ENCODE measurements at regions not wholly inside any gene's neighbourhood (a gene's known extent, or its start where the extent isn't known, plus 50 kb on each side); places are given as distances from the start of the nearest gene placed in this dataset.
A peak's percentile ranks its signal among the peaks of the same experiment; 100 is the strongest.
"Not testable (repeated sequence)": the region's sequence is repeated elsewhere in the genome, so short reads cannot be mapped to it uniquely, and the experiment has no call there.

DNA sequence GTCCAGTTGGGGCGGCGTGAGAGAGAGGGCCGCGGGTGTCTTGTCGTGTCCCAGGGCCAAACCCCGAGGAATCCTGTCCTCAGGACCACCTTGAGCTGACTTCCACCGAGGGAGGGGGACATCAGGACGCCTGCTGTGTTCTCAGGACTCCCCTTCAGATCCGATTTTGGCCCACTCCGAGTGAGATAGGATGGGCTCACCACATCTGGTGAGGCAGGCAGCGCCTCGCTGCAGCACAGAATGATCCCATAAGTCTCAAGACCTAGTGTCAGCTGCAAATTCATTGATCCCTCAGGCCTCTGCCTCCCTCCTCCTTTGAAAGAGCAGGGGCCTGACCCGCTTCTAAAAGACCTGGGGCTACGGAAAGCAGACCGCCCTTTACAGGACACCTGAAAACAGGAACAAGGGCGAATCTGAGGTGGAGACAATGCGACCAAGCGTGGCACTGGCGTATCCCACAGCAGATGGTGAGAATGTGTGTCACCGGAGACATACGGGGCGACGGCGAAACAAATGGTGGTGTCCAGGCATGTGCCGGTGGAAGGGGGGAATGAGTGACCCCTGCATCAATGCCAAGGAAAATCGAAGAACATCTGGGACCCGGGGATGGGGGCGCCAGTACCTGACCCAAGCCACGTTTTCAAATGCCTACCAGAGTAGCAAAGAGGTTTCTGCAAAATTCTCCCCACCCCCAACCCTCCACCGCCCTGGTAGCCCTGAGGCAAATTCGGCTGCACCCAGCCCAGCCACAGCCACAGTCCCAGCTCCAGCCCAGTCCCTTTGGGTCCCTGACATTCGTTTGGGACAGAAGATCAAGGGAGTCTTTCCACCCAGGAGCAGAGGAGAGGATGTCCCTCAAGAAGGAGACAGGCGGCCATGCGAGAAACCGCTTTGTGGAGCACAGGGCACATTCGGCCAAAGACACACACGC is 162.1 kb upstream of the ZNF337 start:
- no peaks in the 10 kb centered on the region for H3K36me3 ChIP-seq
- H3K4me1 ChIP-seq = peaks cover 56% of the 10 kb centered on the region
- no peak overlapping the region for H3K27ac ChIP-seq
- H3K27me3 ChIP-seq = peaks cover 62% of the 10 kb centered on the region
- peaks cover 34% of the 10 kb centered on the region for H4K20me1 ChIP-seq
- no peak overlapping the region for H3K9ac ChIP-seq
- H3K9me3 ChIP-seq = no peaks in the 10 kb centered on the region
- H3K4me3 ChIP-seq = peak overlapping the region; percentile 54
- no peak for TF ChIP-seq Cebpa-rat (IDR thresholded peaks at IDR 0.05)
- H3K4me2 ChIP-seq = peak overlapping the region; percentile 73

DNA sequence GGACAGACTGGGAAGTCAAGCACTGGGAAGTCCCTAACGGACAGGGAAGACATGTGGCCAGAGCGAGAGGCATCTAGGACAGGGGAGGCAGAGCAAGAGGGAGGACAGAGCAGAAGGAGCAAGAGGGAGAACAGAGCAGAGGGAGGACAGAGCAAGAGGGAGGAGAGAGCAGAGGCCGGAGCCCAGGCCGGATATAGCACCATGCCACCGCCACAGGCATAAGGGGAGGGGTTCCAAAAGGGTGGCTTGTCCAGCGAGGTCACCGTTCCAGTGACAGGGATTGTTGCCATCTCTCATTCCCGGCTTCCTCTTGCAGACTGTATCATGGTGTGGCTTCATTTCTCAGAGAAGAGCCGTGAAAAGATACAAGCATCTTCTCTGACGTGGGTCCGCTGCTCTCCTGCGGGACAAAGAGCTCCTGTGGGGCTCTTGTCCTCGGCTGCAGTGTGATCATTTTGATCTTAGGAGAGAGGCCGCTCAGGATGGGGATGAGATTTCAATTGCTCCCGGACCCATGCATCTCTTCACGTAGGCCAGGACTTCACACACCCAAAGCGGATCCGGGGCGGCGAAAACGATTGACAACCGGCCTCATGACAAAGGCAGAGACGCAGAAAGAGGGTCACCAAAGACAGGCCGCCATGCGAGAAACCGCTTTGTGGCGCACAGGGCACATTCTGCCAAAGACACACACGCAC is 160.6 kb upstream of the ZNF337 start:
- peaks cover 24% of the 10 kb centered on the region for H4K20me1 ChIP-seq
- H3K9me3 ChIP-seq, H3K27ac ChIP-seq, H3K4me3 ChIP-seq, H3K4me2 ChIP-seq, H3K36me3 ChIP-seq, H3K9ac ChIP-seq: not testable (repeated sequence)
- peaks cover 47% of the 10 kb centered on the region for H3K27me3 ChIP-seq
- peaks cover 48% of the 10 kb centered on the region for H3K4me1 ChIP-seq

DNA sequence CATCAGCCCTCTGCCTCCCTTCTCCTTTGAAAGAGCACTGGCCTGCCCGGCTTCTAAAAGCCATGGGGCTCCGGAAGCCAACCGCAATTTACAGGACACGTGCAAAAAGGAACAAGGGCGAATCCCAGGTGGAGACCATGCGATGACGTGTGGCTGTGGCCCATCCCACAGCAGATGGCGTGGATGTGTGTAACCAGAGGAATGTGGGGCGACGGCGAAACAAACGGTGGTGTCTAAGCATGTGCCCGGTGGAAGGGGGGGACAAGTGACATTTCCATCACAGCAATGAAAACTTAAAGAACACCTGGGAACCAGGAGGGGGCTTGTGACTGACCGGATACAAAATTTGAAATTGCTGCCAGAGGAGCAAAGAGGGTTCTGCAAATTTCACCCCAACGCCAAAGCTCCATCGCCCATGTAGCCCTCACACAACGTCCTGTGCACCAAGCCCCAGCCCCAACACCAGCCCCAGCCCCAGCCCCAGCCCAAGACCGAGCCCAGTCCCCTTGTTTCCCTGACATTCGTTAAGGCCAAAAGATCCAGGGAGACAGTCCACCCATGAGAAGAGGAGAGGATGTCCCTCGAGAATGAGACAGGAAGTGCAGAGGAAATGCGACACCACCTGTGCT is 159.7 kb upstream of the ZNF337 start:
- no peak overlapping the region for H3K9ac ChIP-seq
- H3K27me3 ChIP-seq = peaks cover 40% of the 10 kb centered on the region
- peaks cover 19% of the 10 kb centered on the region for H4K20me1 ChIP-seq
- peaks cover 40% of the 10 kb centered on the region for H3K4me1 ChIP-seq
- TF ChIP-seq Cebpa-rat (IDR thresholded peaks at IDR 0.05) = no peak
- no peaks in the 10 kb centered on the region for H3K9me3 ChIP-seq
- no peak overlapping the region for H3K27ac ChIP-seq
- no peak overlapping the region for H3K4me2 ChIP-seq
- no peaks in the 10 kb centered on the region for H3K36me3 ChIP-seq
- H3K4me3 ChIP-seq = no peak overlapping the region

DNA sequence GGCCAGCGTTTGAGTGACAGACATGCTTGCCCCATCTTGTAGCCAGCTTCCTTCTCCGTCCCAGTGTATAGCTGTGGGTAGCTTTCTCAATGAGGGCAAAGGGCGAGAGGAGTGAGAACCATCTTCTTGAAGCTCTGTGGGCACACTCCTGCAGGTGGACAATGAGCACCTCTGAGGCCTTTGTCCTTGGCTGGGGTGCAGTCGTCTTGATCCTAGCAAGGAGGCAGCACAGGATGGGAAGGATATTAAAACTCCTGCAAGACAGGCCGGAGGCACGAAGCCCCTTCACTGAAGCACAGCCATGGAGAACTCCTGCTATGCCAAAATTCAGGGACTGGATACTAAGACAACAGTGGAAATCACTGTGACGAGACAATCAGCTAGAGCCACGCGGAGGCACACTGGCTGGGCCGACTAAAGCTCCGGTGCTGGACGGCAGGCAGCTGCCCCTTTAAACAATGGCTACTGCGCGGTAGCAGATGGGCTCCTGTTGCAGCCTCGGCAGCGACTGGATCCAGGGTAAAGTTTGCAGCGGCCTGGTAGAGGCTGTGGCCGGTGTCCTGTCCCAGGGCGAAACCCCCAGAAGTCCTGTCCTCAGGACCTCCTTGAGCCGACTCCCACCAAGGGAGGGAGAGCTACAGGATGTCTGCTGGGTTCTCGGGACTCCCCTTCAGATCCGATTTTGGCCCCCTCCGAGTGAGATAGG is 159.0 kb upstream of the ZNF337 start:
- not testable (repeated sequence) for H3K27ac ChIP-seq, H3K9me3 ChIP-seq

DNA sequence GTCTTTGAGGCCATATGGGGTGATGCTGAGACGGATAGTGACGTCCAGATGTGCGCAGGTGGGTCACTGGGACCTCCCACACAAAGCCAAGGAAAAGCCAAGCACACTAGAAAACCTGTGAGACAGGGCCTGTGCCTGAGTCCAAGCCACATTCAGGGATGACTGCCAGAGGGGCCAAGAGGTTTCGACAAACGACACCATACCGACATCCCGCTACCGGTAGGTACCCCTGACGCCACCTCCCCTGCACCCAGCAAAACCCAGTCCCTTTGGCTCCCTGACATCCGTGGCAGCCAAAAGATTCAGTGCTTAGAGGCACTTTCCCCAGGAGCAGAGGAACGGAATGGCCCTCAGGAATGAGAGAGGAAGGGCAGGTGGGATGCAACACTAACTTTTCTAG is 158.0 kb upstream of the ZNF337 start:
- not testable (repeated sequence) for H3K36me3 ChIP-seq, H3K9ac ChIP-seq, H3K4me3 ChIP-seq, H4K20me1 ChIP-seq, H3K27ac ChIP-seq, H3K9me3 ChIP-seq
- 0 out of 2 replicates have a peak overlapping the region, but pooled peaks have one; percentile 69 for H3K4me2 ChIP-seq
- H3K27me3 ChIP-seq = peaks cover 22% of the 10 kb centered on the region
- H3K4me1 ChIP-seq = peaks cover 23% of the 10 kb centered on the region

More for the DNA sequence above, 159.0 kb upstream of the ZNF337 start:
- H4K20me1 ChIP-seq = peaks cover 13% of the 10 kb centered on the region
- H3K9ac ChIP-seq, H3K4me3 ChIP-seq, H3K4me2 ChIP-seq, H3K36me3 ChIP-seq: not testable (repeated sequence)
- H3K4me1 ChIP-seq = peaks cover 32% of the 10 kb centered on the region
- H3K27me3 ChIP-seq = peaks cover 32% of the 10 kb centered on the region

DNA sequence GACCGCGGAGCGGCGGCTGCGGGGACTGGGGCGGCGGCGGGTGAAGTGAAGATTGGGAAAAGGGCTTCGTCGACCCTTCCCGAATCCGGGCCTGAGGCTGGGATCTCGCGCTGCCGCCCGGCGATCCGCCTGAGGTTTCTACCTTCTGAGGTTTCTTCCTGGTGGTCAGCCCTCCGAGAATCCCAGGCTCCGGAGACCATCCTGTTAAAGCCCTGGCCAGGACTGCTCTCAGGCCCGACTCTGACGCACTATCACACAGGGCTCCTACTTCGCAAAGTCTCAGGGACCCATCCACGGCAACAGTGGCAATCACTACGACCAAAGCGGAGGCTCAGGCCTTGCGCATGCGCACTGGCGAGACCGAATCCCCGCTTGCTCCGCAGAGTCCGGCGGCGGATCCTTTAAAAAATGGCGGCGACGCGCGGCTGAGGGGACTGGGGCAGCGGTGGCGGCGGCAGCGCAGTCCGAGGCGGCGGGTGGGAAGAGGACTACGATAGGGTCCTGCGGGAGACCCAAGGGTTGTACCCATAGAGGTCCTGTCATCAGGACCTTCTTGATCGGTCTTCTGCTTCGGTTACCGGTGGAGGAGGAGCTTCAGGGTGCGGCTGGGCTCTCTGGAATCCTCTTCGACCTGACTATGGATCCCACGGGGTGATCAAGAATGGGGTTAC is 157.2 kb upstream of the ZNF337 start:
- peak overlapping the region; percentile 38; the same call in 1 of the 2 replicates for H3K27ac ChIP-seq
- not testable (repeated sequence) for H3K9me3 ChIP-seq, H4K20me1 ChIP-seq, H3K36me3 ChIP-seq
- peak overlapping the region; percentile 57 for H3K9ac ChIP-seq
- H3K4me2 ChIP-seq = peak overlapping the region; percentile 69
- H3K27me3 ChIP-seq = peaks cover 14% of the 10 kb centered on the region
- peaks cover 15% of the 10 kb centered on the region for H3K4me1 ChIP-seq
- peak overlapping the region; percentile 67 for H3K4me3 ChIP-seq

DNA sequence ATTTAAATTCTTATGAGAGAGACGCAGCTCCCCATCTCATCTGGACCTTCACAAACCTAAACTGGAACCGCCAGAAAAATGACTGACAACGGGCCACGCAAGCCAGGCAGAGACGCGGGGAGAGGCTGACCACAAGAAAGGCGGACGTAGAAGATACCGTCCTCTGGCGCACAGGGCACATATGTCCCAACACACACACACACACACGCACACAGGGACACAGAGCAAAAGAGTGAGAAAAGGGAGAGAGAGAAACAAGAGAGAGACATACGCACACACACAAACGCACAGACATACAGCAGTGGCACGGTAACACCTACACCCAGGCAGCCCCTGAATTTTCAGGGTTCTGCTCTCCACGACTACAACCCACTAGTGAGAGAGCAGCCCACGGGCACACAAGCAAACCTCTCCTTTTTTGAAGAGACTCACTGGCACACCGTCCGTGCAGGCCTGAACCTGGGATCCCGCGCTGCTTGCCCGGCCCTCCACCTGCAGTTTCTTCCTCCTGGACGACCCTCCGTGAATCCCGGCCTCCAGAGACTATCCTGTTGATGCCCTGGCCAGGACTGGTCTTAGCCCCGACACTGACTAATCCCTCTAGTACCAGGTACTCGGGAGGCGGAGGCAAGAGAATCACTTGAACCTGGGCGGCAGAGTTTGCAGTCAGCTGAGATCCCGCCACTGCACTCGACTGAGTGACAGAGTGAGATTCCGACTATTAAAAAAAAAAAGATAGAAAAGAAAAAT is 156.5 kb upstream of the ZNF337 start:
- not testable (repeated sequence) for H3K36me3 ChIP-seq, H3K4me1 ChIP-seq, H3K27ac ChIP-seq, H3K9me3 ChIP-seq, H4K20me1 ChIP-seq, H3K27me3 ChIP-seq
- H3K9ac ChIP-seq = peak overlapping the region; percentile 57; the same call in 1 of the 2 replicates
- peak overlapping the region; percentile 69 for H3K4me2 ChIP-seq
- H3K4me3 ChIP-seq = peak overlapping the region; percentile 67

DNA sequence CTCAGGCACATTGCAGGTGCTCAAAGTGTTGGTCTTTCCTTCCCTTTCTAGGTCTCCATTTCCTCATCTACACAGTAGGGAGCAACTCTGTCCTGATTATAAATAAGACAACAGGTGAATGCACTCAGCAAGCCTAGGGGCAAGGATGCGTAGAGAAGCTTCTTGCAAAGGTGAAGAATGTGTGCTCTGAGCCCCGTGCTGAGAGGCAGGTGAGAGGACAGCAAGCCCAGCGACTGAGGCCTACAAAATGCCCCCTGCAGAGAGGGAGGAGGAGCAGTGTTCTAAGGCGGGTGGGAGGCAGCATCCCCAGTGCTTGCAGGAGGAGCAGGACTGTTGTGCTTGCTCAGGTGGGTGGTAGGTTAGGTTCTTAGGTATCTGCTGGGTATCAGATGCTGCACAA is 153.5 kb upstream of the ZNF337 start:
- H3K9me3 ChIP-seq, H3K4me3 ChIP-seq, H3K27ac ChIP-seq, H3K9ac ChIP-seq, H4K20me1 ChIP-seq, H3K36me3 ChIP-seq, H3K4me2 ChIP-seq, H3K4me1 ChIP-seq, H3K27me3 ChIP-seq: not testable (repeated sequence)

DNA sequence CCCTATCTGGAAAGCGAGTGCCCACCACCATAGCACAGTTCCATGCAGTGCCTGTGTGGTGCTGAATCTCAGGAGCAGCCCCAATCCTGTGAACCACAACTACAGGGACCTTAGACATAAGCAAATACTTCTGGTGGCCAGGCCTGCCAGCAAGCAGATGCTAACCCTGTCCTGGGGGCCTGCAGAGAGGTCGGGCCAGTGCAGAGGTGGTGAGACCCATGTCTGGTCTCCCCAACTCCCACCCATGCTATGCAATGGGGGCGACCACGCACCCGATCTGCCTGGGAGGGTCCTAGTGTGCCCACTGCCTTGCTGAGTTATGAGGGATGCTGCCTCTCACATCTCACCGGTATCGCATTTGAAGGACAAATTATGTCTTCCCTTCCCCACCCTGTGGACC is 151.6 kb upstream of the ZNF337 start:
- no peaks in the 10 kb centered on the region for H3K36me3 ChIP-seq
- no peaks in the 10 kb centered on the region for H4K20me1 ChIP-seq
- H3K9ac ChIP-seq = no peak overlapping the region
- no peak for TF ChIP-seq Cebpa-rat (IDR thresholded peaks at IDR 0.05)
- no peak overlapping the region for H3K4me3 ChIP-seq
- no peak overlapping the region for H3K4me2 ChIP-seq
- H3K4me1 ChIP-seq = 0 out of 2 replicates have a peak, but pooled peaks cover 4% of the 10 kb centered on the region
- H3K27ac ChIP-seq = no peak overlapping the region
- H3K27me3 ChIP-seq = no peaks in the 10 kb centered on the region
- H3K9me3 ChIP-seq = no peaks in the 10 kb centered on the region

DNA sequence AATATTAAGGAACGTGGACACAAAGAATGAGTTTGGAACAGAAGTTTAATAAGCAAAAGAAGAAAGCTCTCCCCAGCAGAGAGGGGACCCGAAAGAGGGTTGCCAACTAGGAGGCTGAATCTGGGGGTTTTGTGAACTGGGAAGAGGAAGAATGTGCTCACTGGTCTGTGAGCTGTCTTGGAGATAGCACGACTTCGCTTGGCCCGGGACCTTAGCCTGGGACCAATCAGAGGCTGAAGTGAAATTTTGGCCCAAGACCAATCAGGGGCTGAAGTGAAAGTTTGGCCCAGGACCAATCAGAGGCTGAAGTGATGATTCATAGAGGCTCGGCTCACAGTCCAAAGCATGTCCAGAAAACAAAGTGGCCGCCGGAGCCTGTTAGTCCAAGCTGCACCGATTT is 148.0 kb upstream of the ZNF337 start:
- not testable (repeated sequence) for H3K9ac ChIP-seq, H4K20me1 ChIP-seq, H3K36me3 ChIP-seq

DNA sequence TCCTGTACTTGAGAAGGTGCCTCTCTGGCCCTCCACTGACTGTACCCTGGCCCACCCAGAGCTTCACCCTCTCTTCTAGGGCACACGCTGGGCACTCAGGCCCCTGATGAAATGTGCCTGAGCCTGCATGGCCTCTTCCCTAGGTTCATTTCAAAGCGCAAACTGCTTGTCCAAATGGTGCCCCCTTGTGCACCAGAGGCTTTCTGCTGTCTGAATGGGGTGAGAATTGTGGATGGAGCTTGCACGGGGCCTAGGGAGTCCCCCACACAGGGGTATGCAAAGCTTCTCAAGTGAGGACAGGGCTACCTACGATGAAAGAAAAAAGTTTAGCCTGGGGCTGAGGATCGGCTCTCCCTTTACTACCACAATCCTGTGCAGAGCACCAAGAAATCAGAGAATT is 116.9 kb upstream of the ZNF337 start:
- H3K9ac ChIP-seq, H3K4me3 ChIP-seq, H3K9me3 ChIP-seq, H3K4me1 ChIP-seq, H3K4me2 ChIP-seq, H3K27me3 ChIP-seq, H4K20me1 ChIP-seq, H3K27ac ChIP-seq, H3K36me3 ChIP-seq: not testable (repeated sequence)

More for the DNA sequence above, 148.0 kb upstream of the ZNF337 start:
- not testable (repeated sequence) for H3K4me3 ChIP-seq, H3K27ac ChIP-seq, H3K4me2 ChIP-seq, H3K9me3 ChIP-seq, H3K27me3 ChIP-seq, H3K4me1 ChIP-seq

DNA sequence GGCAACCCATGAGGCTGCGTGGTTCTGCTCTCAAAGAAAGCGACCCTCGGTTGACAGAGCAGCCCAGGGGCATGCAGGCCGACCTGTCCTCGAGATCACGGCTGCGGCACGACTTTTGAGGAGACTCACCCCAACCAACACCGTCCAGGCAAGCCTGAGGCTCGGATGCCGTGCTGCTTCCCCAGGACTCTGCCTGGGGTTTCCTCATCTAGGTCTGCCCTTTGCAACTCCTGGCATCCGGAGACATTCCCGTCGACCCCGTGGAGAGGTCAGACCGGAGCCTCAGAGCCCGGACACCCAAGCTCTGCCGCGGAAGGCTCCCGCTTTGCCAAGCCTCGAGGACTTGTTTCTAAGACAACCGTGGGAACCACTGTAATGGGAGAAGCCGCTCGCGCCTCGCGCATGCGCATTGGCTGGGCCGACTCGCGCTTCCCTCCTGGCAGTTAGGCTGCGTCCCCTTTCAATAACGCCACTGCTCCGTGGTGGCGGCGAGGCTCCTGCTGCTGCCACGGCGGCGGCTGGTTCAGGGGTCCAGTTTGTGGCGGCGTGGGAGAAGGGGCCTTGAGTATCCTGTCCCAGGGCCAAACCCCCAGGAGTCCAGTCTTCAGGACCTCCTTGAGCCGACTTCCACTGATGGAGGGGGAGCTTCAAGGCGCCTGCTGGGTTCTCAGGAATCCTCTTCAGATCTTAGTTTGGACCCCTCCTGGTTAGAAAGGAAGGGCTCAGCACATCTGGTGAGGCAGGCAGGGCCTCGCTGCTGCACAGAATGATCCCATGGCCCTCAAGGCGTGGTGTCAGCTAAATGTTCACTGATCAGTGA is 101.7 kb upstream of the ZNF337 start:
- not testable (repeated sequence) for H3K9ac ChIP-seq, H3K27ac ChIP-seq, H3K4me3 ChIP-seq, H3K4me2 ChIP-seq, H4K20me1 ChIP-seq, H3K4me1 ChIP-seq, H3K27me3 ChIP-seq, H3K9me3 ChIP-seq, H3K36me3 ChIP-seq
